HG02870 (cell line): ENCODE measurements at regions not wholly inside any gene's neighbourhood (a gene's known extent, or its start where the extent isn't known, plus 50 kb on each side); places are given as distances from the start of the nearest gene placed in this dataset.
"Not testable (repeated sequence)": the region's sequence is repeated elsewhere in the genome, so short reads cannot be mapped to it uniquely, and the experiment has no call there.

Source experiments
- ATAC-seq: cut with Tn5 transposase; IDR thresholded peaks from one replicate; pipeline ENCODE4 v1.9.1; 2021; ENCODE audit warnings: mild to moderate bottlenecking, moderate library complexity; ENCODE audit not compliant: unreplicated experiment

GRCh38 chr10:78406648-78407008 lies 373.0 kb downstream of the RPS24 start:
- no peak for ATAC-seq

GRCh38 chr10:78407009-78407711 lies 373.5 kb downstream of the RPS24 start:
- no peak for ATAC-seq

GRCh38 chr10:78407966-78408365 lies 374.3 kb downstream of the RPS24 start:
- no peak for ATAC-seq

GRCh38 chr10:78408671-78409472 lies 375.2 kb downstream of the RPS24 start:
- no peak for ATAC-seq

- no peak for ATAC-seq
Observed at GRCh38 chr10:78410046-78410965, 376.6 kb downstream of the RPS24 start.

- ATAC-seq, result no peak
Observed at GRCh38 chr10:78411716-78412115, 378.1 kb downstream of the RPS24 start.

- no peak for ATAC-seq
Observed at GRCh38 chr10:78412605-78413004, 378.9 kb downstream of the RPS24 start.

- ATAC-seq, result no peak
Observed at GRCh38 chr10:78413076-78414055, 379.7 kb downstream of the RPS24 start.

- no peak for ATAC-seq
Observed at GRCh38 chr10:78414380-78414779, 380.7 kb downstream of the RPS24 start.

GRCh38 chr10:78415111-78415510 lies 381.4 kb downstream of the RPS24 start:
- no peak for ATAC-seq

GRCh38 chr10:78416031-78417011 lies 382.7 kb downstream of the RPS24 start:
- no peak for ATAC-seq

GRCh38 chr10:78417425-78418370 lies 384.0 kb downstream of the RPS24 start:
- ATAC-seq, result no peak

GRCh38 chr10:78419481-78420265 lies 386.0 kb downstream of the RPS24 start:
- ATAC-seq, result no peak

GRCh38 chr10:78420946-78421735 lies 387.5 kb downstream of the RPS24 start:
- no peak for ATAC-seq

- ATAC-seq, result not testable (repeated sequence)
Observed at GRCh38 chr10:78424050-78424449, 390.4 kb downstream of the RPS24 start.

GRCh38 chr10:78424723-78425122 lies 391.1 kb downstream of the RPS24 start:
- ATAC-seq, result no peak
